NCI-H446 (cell line): ENCODE measurements at regions not wholly inside any gene's neighbourhood (a gene's known extent, or its start where the extent isn't known, plus 50 kb on each side); places are given as distances from the start of the nearest gene placed in this dataset.
"Not testable (repeated sequence)": the region's sequence is repeated elsewhere in the genome, so short reads cannot be mapped to it uniquely, and the experiment has no call there.

ENCODE experiments used
- DNase-seq, 2 experiments: peaks; one replicate each; lab custom pipeline; 2025; lab: John Stamatoyannopoulos, UW

DNA sequence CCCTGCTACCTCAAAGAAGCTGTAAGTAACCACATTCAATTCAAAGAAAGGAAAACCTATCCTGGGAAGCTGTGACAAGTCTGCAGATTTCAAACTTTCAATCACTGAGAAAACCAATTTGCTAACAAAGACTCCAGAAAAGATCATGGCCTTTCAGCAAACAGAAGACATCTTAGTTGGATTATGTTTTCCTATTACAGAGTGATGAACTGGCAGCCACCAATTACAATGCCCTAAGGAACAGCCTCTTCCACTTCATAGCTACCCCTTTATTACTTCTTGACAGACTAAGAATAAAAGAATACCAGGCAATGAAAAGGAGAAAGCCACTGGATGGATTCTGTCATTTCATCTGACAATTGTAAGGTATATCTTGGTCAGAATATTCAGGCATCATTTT lies 128.2 kb upstream of the RASEF start:
- DNase-seq: no peak

DNA sequence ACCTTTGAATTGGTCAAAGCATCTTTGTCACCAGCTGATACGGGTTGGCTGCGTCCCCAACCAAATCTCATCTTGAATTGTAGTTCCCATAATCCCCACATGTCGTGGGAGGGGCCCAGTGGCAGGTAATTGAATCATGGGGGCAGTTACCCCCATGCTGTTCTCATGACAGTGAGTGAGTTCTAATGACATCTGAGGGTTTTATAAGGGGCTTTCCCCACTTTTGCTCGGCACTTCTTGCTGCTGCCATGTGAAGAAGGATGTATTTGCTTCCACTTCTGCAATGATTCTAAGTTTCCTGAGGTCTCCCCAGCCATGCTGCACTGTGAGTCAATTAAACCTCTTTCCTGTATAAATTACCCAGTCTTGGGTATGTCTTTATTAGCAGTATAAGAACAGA lies 126.1 kb upstream of the RASEF start:
- DNase-seq: not testable (repeated sequence)

DNA sequence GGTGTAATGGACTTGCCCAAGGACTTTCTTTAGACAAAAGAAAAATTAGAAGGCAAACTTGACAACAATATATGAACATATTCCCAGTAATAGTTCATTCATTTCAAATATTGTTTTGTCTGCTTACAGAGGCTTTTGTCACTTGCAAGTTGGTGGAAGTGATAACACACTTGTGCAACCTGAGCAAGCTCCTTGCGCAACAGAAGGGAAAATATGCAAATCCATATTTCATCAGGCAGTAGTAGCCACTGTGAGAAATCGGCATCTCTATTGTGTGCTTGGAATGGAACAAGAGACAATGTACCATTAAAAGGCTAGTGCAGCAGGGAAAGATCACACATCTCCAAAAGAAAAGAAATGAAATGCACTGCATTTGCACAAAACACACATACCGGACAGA lies 125.3 kb upstream of the RASEF start:
- no peak for DNase-seq

DNA sequence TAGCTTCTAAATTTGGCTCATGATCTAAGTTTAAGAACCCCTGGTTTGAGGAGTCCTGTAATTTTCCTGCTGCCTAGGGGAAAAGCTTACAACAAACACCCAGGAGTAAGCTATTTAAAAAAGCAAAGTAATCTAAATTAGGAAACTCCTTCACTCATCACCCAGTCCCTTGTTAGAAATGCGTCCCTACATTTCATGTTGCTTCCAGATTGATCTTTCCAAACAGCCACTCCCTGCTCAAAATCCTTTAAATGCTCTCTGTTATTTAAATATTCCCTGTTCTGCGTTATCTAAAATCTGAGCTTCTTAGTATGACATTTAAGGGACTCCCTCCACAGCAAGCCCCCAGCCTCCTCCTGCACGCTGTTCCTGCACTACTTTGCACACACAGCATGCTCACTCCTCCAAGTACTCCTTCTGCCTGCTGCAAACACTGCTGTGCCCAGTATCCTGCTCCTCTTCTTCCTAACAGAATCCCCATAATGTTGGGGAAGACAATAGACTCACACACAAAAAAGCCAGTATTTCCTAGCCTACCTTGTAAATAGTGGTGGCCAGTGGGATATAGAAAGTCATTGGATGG lies 123.3 kb upstream of the RASEF start:
- no peak for DNase-seq

DNA sequence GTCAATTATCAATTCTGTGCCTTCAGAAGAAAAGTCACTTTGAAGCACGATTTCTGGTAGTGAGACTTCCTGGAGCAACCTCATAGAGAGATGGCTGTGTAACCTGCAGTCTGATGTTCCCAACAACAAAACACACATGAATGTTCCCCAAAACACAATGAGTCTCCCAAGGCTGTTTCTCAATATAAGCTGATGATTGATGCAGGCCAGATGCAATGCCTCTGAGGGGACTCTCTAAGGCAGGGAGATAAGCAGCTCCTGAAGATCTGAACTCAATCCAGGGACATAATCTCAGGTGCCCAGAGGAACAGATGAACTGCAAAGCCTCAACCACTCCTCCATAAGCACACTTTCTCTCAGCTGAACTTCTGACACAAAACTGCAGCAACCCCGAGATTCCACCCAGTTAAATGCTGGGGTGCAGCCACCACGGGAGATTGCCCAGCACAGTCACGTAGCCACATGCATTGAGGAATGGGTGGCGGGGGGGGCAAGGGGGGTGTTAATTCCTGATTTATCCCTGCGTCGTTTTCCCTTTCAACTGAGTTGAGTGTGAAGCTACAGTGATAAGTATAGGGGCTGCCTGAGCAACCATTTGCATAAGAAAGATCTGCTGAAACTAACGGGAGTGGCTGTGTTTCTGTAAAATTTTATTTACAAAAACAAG lies 122.7 kb upstream of the RASEF start:
- no peak for DNase-seq

DNA sequence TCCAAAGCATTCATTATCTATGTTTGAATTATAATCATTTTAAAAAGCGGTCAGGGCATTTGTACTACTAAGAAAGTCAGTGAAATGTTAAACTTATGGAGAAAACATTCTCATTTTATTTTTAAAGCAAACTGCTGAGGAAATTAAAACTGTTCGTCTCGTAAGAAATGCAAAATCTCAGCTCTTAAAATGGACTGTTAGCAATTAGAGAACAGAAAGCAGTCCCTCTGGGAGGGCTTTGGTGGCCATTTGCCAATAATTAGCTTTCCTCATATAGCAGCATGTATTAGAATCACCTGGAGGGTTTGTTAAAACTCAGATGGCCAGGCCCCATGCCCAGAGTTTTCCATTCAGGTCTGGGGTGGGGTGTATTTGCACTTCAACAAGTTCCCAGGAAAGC lies 120.7 kb upstream of the RASEF start:
- no peak for DNase-seq

DNA sequence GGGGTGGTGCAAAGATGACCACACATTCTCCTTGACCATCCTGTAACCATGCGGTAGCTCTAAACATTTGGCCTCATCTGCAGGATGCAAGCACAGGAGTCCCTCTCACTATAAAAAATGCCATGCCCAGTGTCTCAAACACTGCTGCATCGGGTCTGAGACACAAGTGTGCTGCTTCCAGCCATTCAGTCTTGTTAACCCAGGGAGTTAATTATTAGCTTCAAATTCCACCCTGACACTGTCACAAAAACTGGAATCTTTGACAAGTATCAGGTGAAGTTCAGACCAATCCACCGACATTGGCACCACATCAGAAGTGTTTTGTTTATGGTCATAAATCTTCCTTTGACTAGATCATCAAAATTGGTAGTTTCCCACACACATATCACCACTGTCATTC lies 119.1 kb upstream of the RASEF start:
- no peak for DNase-seq

DNA sequence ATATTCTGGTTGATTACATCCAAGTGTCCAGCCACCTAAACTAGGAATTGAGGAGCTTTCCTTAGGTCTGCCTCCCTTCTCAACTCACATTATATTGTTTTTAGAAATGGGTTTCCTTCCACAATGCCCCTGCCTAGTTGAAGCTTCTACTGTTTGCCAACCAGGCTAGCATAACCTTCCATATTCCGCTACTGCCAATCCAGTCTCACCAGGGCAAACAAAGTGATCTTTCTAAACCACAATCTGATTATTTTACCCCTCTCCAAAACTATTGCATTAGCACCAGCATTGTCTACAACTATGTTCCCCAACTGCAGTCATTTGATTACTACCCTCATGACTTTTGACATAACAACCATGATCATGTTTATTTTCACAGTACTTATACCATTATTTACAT lies 115.8 kb upstream of the RASEF start:
- no peak for DNase-seq

DNA sequence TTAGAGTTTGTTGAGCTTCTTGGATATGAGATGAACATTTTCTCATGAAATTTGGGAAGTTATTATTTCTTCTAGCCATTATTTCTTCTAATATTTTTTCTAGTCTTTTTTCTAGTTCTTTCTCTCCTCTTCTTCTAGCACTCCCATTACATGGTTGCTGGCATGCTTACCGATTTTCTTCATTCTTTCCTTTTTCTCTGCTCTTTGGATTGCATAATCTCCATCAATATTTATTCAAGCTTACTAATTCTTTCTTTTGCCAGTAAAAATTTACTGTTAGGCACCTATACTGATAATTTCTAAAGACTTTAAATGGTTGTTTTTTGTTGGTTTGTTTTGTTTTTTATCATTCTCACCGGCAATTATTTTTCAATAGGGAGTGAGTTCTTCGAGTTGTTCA lies 114.8 kb upstream of the RASEF start:
- DNase-seq: no peak

DNA sequence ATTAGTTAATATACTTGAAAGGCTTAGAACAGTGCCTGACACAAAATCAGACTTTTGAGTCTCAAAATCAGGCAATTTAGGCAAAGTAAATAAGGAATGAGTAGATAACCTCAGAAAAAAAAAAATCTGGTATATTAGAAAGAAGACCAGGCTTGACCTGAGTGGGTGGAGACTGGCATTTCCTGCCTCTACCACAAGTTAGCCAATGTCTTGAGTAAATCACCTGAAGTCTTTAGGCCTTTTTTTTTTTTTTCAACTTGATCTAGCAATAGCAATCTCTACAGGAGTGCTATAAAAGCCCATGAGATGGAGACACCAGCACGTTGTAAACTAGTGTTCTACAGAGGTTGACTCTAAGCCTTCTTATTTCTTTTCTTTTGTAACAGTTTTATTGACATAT lies 104.2 kb upstream of the RASEF start:
- no peak for DNase-seq

DNA sequence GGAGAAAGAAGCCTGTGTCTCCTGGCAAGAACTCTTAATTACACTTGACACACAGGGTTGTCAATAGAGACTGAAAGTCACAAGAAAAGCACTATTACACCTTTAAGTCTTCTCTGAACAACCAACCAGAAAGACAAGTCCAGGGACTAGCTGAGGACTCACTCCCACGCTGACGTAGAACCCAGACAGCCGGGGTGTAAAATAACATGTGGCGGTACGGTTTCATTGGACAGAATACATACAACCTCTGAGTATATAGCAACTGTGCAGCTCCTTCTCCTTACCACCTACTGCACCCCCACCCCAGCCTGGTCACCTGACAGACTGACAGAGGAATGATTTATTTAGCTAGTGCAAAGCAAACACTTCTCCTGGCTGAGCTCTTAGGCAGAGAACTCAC lies 103.4 kb upstream of the RASEF start:
- no peak for DNase-seq

DNA sequence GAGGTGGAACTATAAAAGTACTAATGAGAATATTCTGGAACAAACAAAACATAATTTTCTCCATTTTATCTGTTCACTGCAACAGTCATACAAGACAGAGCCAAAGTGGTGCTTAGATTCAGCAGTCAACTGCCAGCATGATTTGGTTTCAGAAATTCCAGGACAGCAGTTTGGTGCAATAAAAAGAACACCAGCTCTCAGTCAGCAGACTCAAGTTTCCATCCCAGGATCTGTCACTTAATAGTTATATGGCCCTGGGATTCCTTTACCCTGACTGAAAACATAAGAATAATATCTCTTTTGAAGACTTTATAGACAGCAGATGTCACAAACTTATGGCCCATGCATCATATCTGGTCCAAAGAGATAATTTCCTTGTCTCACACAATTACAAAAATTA lies 92.8 kb upstream of the RASEF start:
- DNase-seq: no peak

DNA sequence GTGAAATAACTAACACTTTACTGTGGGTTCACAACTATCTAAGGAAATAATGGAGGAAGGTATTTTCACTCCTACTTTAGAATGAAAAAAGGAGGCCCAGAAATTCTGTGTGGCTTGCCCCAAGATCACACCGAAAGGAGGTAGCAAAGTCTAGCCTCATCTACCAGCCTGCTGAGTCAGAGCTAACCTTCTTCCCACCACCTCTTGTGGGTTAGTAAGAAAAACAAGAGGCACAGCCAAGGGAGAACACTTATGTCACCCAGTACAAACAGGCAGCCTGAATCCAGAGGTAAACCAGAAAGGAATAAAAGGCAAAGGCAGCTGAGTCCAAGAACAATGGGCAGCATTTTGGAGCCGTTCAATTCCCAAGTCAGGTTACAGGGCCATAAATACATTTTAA lies 91.9 kb upstream of the RASEF start:
- DNase-seq: no peak

DNA sequence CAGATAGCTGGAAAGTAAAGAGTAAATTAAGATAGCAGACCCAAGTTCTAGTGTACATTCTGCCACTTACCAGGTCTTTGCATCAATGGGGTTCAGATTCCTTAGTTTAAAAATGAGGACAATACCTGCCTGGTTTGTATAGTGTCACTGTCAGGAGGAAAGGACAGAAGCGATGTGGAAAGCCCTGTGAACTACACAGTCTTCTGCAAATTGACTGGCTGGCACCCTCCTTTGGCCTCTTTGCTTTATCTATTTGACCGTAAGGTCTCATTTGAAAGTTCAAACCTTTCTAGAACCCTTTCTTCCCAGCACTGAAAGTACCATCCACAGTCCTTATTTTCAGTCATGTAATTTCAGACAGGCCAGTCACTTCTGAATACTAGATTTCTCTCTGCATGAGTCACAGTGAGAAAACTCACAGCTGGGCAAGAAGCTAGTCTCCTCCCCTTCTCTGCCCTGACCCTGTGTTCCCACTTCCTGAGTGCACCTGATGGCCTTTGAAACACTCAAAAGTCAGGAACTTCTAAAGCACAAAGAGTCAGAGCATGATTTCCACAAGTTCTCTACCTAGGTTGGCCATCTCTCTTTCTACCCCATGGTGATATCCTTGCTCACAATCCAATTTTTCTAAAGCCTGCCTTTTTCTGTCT lies 91.3 kb upstream of the RASEF start:
- DNase-seq: no peak

DNA sequence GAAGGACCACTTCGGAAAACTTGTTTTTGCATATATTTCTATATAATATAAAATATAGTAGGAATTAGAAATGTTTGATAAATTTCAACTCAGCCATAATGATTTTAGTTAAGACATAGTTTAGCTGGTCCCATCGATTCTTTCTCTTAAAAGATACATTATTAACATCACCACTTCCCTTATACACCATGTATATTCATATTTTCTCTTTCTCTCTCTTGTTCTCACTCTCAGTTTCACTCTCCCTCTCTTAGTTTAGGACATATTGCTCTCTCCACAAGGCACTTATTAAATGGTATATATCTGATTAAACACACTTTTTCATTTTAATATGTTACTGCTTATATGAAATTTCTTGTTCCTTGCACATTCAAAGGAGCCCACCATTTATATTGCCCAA lies 90.1 kb upstream of the RASEF start:
- DNase-seq: no peak

DNA sequence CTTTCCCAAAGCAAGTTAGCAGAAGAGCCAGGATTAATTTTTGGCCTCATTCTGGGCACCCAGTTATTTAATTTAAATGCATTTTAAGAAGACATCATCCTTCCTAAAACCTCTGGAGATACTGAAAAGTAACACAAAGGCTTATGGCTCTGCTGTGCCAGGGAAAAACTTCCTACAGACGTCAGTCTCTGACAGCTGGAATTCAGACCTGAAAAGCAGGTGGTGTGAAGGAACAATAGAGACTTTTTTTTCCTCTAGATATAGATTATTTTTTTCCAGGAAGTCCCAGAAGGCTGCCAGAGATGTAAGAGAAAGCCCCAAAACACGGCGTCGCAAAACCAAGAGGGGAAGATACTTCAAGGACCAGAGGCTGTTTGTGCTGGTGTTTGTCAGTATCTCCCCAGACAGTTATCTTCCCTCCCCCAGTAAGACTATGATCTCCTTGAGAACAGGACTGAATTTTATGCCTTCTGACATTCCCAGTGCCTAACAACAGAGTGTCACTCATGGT lies 88.7 kb upstream of the RASEF start:
- DNase-seq: no peak

DNA sequence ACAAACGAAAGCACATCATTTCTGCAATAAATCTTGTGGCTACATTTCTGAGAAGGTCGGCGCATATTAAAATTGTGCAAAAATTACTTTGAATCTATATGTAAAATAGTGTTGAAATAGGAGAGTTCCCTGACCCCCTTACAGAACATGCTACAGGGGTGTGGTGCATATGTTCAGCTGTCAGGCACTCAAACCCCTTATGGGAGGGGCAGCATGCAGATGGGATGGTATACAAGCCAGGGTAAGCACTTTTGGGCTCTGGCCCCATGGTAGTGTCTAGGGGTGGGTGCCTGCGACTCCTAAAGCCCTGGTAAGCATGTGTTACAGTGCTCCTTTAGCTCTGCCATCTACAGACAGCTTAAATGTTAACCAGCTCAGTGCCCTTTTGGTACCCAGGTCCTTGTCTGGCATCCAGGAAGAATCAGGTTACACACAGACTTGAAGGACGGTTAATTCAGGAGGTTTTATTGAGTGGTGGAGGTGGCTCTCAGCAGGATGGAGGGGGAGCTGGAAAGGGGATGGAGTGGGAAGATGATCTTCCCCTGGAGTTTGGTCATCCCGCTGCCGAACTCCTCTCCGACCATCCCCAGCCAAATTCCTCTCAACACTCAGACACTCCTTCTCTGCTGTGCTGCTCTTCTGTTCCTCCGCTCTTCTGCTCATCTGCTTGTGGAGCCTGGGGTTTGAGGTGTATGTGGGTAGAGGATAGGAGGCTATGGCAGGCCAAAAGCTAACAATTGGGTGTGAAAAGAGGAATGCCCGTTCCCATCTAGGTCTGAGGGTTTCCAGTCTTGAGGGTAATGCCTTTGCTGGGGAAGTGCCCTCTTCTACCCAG lies 84.6 kb upstream of the RASEF start:
- no peak for DNase-seq

DNA sequence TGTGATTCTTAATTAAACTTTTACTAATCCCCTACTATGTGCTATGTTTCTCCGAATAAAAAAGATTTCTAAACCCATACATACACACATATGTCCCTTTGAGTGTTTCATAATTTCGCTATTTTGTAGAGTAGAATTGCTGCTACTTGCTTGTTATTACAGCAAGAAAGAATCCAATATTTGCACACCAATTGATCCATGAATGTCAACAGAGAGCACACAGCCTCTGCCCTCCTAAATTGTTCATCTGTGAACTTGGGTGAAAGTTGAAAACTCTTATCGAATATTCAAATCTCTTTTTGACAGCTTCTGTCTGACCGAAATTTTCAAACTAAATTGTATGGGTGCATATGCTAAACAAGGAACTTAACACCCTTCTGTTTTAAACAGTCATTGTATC lies 83.4 kb upstream of the RASEF start:
- no peak for DNase-seq

DNA sequence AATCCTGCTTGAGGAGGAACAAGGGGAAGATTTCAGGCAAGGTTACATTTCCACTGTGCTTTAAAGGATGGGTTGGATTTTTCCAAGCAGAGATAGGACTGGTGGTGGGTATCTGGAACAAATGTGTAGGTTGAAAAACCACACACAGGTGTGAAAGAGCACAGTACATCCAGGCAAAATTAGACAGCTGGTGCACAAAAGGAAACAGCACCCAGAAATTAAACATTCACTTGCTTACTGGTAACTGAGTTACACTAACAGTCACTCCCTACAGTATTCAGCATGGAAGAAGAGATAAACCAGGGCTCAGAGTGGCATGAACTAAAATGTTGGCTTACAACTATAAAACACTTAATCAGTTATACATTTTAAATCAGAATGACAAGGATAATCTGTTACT lies 81.5 kb upstream of the RASEF start:
- DNase-seq: no peak

DNA sequence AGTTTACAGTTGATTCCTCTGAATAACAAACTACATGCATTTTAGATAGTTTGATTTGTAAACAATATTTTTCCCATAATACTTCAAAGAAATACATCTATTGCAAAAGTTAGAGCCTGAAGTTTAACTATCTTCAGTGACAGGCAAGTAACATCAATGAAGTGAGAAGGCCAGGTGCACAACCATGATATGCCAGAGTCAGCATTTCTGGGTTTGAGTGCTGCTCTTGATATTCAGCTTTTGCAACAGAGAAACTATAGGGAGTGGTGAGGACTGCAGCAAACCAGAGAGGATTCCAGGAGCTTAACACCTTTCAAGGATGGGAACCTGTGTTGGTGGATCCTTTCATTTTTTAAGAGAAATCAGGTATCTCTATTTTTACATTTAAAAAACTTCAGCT lies 79.4 kb upstream of the RASEF start:
- no peak for DNase-seq

DNA sequence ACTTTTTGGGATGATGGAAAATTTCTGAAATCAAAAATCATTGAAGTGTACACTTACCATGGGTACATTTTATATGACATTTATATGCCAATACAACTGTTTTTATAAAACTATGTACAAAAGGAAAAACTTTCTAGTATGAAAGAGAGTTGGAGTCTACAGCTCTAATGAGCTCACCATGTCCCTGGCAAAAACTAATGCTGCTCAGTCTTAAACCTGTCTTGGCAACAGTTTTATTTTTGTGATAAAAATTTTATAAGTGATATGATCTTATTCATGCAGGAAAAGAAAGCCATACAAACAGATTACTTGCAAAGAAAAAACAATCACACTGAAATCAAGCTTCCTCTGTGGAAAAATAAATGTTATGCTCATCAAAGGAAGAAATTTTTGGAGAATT lies 78.9 kb upstream of the RASEF start:
- no peak for DNase-seq

DNA sequence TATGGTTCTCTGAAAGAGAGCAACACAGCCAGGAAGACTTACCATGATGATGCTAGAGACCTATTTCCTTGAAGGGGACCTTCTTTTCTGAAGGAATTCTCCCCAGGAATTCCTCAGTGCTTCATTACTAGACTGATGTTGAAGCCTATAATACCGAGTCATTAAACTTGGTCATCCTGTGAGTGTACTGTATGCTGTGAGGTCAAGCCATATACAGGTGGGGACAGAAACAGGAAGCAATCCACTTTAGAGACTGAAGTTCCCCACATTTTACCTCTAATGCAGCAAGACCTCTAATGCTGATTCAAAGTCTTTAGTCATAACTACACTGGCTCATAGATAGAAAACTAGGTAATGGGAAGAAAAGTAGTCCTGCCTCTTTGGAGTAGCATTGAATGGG lies 77.1 kb upstream of the RASEF start:
- no peak for DNase-seq
